GM18858 (cell line): ENCODE measurements at regions not wholly inside any gene's neighbourhood (a gene's known extent, or its start where the extent isn't known, plus 50 kb on each side); places are given as distances from the start of the nearest gene placed in this dataset.

ENCODE experiments used
- ATAC-seq: cut with Tn5 transposase; IDR thresholded peaks from one replicate; pipeline ENCODE4 v1.9.1; 2021; ENCODE audit not compliant: unreplicated experiment

DNA sequence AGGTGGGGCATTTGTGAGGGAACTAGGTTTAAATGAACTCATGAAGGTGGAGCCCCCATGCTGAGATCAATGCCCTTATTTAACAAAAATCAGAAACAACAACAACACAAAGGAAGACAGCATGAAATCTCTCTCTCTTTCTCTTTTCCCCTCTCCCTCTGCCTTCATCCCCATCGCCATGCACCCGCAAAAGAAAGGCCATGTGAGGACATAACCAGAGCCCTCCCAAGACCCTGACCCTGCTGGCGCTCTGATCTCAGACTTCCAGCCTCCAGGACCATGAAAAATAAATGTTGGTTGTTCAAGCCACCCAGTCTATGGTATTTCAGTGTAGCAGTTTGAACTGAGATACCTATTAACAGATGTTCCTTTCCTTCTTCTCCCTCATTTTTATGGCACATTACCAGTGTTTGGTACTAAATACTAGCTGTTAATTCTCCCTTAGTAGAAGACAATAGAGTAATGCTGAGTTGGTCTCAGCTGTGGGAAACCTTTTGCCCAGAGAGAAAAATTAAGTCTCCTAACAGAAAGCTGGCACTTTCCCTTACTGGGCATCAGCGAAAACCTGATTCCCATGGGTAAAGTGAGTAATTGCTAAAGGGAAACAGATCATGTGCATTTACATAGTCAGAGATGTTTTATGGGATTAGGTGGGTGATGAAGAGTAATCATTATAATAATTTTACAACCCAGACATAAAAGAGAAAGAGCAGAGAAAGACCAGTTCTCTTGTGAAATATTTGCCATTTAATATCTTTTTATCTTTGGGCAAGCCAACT lies 264.0 kb upstream of the PLEKHG7 start:
- ATAC-seq = no peak

DNA sequence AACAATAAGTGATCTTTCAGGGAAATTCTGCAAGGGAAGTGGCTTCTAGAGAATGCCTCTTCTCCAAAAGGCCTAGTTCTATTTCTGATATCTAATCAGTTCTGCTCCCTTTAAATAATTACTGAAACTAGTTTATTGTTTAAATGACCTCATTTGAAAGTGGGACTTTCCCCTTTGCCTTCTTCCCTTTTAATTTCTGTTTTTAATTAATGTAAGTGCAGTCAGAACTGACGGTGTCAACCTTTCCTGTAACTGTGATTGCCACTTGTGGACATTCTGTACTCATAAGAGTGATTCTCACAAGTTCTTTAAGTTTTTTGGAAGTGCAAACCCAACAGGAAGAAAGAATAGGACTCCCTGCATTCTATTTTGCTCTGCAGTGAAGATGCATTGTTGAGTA lies 265.3 kb upstream of the PLEKHG7 start:
- no peak for ATAC-seq

DNA sequence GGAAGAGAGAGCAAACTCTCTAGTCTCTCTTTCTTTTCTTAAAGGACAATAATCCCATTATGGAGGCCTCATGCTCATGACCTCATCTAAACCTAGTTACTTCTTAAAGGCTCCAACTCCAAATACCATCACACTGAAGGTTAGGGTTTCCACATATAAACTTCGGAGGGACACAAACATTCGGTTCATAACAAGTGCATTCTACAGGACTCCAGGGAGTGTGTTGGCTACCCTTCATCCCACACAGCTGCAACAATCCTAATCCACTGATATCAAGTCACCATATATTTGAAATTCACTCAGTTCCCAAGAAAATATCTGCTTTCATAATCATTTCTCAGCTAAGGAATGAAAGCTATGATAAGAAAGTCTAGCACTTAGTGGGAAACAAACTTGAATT lies 265.9 kb upstream of the PLEKHG7 start:
- ATAC-seq = no peak

DNA sequence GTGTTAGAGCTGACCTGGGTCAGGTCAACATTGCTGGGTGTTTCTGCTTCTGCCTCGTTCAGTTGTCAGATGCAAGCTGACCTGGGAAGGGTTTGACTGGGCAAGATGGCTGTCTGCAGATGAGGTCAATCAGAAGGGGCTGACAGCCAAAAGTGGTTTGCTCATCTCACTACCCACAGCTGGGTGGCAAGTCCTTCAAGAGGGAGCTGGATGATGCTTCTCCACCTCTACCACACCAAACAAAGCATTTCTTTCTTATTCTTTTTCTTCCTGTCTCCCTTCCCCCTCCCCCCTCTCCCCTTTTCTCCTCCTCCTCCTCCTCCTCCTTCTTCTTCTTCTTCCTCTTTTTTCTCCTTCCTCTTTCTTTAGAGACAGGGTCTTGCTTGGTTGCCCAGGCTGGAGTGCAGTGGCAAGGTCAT lies 268.2 kb upstream of the PLEKHG7 start:
- no peak for ATAC-seq

DNA sequence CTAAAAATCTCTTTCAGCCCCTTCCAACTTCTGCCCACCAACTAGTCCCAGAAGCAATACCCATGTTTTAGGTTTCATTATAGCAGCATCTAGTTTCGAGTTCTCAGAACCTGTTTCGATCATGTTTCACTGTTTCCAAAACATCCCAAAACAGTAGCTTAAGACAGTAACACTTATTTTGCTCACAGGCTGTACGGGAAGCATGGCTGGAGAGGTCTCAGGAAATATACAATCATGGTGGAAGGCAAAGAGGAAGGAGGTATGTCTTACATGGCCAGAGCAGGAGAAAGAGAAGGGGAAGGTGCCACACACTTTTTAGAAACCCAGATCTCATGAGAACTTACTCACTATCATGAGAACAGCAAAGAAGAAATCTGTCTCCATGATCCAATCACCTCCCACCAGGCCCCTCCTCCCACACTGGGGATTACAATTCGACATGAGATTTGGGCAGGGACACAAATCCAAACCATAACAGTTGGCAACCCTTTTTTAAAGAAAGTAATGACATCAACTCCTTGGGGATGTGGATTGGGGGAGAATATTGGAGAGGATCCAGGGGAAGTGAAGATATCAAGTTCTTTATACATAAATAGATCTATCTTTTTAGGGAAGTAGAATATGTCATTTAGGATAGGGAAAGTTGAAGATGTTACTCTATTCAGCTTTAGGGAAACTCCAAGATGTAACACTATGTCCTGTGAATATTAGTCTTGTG lies 269.9 kb upstream of the PLEKHG7 start:
- peak; percentile 74 for ATAC-seq

DNA sequence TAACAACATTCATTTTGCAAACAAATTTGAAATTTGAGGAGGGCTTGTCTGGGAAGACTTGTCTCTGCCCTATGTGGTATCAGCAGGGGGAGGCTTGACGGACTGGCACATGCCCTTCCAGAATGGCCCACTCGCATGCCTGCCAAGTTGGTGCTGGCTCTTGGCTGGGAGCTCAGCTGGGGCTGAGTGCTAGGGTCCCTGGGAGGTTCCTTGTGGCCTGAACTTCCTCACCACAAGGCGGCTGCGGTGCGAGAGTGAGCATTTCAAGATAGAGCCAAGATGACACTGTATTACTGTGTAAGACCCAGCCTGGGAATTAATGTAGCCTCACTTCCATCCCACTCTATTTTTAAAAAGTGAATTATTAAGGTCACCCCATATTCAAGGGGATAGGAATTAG lies 271.6 kb upstream of the PLEKHG7 start:
- no peak for ATAC-seq

DNA sequence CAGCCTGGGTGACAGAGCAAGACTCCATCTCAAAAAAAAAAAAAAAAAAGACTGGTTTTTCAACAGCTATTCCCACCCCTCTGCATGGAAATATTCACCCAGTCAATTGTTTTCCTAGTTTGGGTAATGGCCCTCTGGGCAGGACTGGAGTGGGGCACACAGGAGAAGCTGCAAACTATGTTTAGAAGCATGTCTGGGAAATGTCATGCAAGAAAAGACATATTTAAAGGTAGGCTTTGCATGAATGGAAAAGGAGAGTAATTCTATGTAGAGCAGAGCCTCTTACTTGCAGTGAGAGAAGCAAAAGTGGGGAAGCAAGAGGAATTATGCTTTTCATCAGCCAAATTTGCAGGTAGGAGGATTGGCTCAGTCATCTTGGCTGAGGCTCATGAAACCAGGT lies 276.5 kb upstream of the PLEKHG7 start:
- ATAC-seq = no peak

DNA sequence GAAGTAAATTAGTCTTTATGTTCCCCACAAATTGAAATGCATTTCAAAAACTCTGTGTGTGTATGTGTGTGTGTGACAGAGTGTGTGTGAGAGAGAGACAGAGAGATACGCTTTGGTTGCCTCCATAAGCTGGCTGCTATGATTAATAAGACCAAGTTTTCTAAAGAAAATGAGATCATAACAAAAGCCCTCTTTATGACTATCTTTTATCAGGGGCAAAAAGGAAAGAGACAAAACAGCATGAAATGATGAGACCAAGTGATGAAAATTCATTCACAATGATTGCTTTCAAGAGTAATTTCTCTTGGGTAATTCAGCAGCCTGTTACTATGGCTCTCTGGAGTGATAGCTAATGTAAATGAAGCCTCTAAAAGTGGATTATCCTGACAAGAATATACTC lies 277.6 kb upstream of the PLEKHG7 start:
- ATAC-seq = no peak

DNA sequence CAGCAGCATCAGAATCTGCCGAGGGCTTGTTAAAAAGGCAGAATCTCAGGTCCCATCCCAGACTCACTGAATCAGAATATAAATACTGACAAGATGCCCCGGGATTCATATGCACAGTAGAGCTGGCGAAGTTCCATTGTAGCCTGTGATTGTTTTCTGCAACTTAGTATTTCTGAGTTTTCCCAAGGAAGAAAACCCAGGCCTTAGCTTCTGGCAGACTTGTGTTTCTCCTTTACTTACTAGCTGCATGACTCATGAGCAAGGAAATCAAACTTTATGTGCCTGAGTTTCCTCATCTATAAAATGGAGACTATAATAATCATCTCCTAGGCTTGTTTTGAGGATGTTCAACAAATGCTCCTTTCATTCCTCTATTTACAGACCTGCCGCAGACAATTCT lies 278.5 kb upstream of the PLEKHG7 start:
- no peak for ATAC-seq

DNA sequence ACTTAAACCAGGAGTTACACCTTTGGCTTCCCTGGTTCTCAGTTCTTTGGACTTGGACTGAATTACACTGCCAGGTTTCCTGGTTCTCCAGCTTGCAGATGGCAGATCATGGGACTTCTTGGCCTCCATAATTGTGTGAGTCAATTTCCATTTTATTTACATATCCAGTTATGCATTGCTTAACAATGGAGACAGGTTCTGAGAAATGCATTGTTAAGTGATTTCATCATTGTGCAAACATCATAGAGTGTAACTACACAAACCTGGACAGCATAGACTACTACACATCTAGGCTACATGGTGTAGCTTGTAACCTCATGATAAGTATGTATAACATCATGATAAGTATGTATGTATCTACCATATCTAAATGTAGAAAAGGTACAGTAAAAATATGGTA lies 276.1 kb upstream of the BTG1 start:
- no peak for ATAC-seq

DNA sequence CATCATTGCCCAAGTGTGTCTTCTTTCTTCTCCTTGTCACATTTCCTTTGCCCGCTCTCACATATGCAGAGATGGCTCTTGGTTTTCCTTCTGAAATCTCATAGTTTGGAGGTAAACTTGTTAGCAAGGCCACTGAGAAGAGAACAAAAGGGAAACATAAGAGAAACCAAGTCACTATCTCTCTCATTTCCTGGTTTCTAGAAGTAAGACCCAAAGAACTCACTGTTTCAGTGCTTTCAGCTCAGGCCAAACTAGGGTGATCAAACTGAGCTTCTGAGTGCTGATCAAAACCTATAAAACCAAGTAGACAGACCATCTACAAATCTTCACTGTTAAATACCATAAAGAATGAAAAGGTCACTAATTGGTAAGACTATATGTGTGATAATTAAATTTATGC lies 275.4 kb upstream of the BTG1 start:
- no peak for ATAC-seq

DNA sequence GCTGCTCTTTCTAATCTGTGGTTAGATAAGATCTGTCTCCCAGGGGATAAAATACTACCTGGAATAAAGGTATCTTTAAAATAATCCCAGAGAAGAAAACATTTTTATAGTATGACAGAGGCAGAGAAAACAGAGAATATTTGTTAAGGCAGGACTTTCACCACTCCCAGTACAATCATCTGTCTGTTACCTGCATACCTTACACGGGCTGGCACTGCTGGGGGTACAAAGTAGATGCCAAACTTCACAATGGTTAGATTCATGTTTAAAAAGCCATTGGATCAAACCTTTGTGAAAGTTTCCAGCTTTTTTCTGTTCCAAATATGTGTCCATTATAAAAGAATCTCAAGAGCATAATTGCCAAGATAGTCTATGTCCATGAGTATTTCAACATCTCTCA lies 273.6 kb upstream of the BTG1 start:
- ATAC-seq = no peak

DNA sequence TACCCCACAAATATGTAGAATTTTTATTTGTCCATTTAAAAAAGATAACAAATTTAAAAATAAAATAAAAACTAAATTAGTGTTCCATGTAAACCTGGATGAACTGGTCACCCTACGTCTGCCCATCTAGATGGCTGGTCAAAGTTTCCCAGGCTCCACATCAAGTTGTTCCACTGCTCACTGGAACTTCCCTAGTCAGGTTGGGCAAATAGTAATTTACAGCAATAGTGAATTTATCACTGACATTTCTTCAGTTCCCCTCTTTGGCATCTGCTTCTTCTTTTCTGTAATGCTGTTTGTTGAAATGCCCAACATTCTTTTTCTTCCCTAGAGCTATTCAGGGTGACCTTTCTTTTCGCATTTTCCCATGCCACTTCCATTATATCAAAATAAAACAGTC lies 272.7 kb upstream of the BTG1 start:
- no peak for ATAC-seq

DNA sequence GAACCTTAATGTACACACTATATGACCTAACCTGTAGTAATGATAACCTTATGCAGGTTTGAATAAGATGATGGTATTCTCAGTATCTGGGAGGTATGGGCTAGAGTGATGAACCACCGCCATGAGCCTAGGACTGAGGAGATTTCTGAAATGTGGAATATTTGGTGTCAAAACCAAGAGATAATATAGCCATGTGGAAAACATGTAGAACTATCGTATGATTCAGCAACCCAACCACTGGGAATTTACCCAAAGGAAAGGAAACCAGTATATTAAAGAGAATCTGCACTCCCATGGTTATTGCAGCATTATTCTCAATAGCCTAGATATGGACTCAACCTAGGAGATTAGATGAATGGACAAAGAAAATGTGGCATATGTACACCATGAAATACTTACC lies 271.7 kb upstream of the BTG1 start:
- ATAC-seq = no peak

DNA sequence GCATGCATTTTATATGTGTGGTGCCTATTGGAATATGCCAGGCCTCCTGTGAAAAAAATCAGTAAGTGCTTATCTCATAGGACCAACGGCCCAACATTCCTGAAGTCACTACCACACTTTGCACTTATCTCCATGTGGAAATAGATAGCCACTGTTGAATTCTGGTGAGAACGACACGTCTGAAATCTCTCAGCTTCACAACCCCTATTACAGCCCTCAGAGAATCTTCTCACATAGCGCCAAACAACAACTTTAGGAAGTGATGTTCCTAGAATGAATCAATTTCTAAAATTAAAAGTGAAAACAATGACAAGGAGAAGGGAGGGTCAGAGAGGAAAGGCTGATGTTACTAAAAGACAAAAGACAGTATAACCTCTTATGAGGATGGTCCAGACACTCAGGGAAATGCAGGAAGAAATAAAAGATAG lies 270.8 kb upstream of the BTG1 start:
- ATAC-seq = no peak

DNA sequence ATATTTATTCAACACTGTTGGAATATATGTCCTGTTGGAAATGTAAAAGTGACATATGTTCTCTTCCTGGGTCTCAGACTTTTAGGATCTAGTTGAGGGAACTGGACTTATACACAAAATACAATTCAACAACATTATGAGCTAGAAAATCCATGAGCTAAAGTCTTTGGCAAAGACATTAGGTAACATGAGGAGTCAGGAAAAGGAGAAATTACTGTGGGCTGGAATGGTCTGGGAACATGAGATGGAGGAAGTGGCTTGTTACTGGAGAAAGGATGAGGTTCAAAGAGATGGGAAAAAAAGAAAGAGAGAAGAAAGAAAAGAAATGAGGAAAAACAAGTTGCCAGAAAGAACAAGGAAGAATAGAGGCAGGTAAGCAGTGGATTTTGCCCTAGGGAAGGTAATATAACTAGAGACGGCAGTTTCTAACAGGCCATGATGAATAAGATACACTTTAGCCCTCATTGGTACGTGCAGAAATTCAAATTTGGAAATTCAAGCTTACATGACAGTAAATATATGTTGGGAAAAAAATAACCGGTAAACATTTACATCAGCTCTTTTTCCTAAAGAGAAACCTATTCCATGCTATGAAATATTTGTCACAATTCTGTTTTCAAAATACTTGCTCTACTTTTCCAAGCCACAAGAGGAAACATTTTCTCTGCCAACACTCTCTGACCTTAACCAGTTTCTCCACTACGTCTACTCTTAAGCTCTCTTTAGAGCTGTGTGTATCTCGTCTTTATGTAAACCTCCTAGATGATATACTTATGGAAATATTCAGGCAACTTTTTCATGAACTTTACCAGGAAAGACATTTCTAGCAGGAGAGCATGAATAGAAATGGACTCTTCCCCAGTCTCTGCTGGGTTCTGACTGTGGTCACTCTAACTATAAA lies 268.8 kb upstream of the BTG1 start:
- no peak for ATAC-seq

DNA sequence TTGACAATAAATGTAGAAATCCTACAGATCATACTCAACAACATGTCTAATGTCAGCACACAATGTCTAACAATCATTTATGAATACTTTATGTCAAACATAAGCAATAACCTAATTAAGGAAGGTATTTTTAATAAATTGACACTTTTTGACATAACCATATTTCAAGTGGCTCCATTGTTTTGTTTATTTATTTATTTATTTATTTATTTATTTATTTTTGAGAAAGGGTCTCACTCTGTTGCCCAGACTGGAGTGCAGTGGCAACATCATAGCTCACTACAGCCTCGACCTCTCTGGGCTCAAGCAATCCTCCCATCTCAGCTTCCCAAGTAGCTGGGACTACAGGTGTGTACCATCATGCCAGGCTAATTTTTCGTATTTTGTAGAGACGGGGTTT lies 267.6 kb upstream of the BTG1 start:
- no peak for ATAC-seq

DNA sequence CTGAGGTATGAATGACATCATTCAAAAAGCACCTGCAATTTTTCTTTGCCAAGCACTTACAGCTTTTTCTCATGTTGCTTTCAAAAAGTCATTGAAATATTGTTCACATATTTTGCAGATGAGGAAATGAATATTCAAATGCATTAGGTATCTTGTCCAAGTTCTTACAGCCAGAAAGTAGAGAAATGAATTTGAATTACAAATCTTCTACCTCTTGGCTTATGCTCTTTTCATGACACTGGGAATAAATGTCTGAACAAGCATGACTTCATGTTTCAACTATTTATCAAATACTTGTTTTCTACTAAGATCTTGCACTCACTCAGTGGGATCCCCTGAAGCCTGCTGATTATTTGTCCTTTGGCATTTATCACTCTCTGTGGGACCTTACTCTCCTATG lies 267.2 kb upstream of the BTG1 start:
- ATAC-seq = no peak

DNA sequence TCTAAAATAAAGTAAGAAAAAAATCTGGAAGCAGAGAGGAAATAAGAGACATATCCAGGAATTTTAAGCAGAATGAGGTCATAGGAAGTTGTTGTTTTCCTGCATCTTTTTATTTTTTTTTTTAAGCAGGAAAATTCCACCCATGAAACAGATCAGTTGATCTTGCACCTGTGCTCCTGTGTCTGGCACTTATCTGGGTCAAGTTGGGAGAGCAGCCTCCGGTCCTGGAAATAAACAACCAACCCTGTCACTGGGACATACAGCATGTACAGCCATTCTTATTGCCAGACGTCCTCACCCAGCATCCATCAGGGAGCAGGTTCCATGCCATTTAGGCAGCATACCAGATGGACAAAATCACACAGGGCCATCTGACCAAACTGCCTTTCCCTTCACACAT lies 266.0 kb upstream of the BTG1 start:
- ATAC-seq = no peak

DNA sequence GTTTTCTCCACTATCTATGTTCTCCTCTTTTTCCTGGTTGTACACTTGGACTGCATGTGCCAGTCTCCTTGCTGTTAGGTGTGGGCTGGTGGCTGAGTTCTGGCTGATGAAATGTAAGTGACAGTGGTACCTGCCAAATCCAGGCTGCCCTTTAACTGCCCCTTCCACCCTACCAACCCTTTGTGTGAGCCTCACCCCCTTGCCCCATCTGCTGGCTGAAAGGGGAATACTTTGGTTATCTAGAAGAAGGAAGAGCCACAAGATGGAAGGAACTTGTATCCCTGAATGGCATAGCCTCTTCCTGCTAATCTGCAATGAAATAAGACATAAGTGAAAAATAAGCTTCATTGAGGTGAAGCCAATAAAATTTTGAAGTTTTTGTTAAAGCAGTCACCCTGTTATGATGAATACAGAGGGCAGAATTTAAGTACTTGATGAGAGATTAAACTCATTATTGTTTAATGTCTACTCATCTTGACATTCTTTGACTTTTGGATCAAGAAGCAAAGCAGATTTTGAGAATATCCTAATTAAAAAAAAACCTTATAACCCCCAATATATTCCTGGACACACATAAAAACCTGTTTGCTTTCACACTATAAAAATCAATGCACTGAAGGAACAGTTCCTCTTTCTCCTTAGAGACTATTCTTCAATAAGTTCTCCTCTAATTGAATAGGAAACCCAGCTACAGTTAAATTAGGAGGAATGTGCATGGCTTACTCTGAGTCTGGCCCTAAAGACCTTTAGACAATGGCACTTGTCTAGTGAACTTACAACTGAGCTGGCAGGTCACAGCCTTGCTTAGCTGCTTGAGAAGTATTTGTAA lies 262.6 kb upstream of the BTG1 start:
- no peak for ATAC-seq
